ENCODE measurements at regions not wholly inside any gene's neighbourhood (a gene's known extent, or its start where the extent isn't known, plus 50 kb on each side); places are given as distances from the start of the nearest gene placed in this dataset.

- no peak overlapping the region for H3K4me3 ChIP-seq (ENCODE audit: low read depth, low read length)
- TF ChIP-seq, protein P1, sequence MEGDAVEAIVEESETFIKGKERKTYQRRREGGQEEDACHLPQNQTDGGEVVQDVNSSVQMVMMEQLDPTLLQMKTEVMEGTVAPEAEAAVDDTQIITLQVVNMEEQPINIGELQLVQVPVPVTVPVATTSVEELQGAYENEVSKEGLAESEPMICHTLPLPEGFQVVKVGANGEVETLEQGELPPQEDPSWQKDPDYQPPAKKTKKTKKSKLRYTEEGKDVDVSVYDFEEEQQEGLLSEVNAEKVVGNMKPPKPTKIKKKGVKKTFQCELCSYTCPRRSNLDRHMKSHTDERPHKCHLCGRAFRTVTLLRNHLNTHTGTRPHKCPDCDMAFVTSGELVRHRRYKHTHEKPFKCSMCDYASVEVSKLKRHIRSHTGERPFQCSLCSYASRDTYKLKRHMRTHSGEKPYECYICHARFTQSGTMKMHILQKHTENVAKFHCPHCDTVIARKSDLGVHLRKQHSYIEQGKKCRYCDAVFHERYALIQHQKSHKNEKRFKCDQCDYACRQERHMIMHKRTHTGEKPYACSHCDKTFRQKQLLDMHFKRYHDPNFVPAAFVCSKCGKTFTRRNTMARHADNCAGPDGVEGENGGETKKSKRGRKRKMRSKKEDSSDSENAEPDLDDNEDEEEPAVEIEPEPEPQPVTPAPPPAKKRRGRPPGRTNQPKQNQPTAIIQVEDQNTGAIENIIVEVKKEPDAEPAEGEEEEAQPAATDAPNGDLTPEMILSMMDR (IDR thresholded peaks at IDR 0.05; ENCODE audit: insufficient read depth, low read length), result no peak
- DNase-seq (ENCODE audit: low read depth), result no peak
These were observed 78.3 kb downstream of the ELAPOR2 start for GRCh38 chr7:86981127-86981526.

GRCh38 chr7:86980223-86980622 lies 79.2 kb downstream of the ELAPOR2 start:
- DNase-seq (ENCODE audit: low read depth), result no peak
- TF ChIP-seq, protein P1 (IDR thresholded peaks at IDR 0.05; ENCODE audit: insufficient read depth, low read length), result no peak
- no peak overlapping the region for H3K4me3 ChIP-seq (ENCODE audit: low read depth, low read length)

GRCh38 chr7:86978808-86979506 lies 80.5 kb downstream of the ELAPOR2 start:
- H3K4me3 ChIP-seq (ENCODE audit: low read depth, low read length), result no peak overlapping the region
- no peak for DNase-seq (ENCODE audit: low read depth)
- TF ChIP-seq, protein P1 (IDR thresholded peaks at IDR 0.05; ENCODE audit: insufficient read depth, low read length), result no peak

DNA sequence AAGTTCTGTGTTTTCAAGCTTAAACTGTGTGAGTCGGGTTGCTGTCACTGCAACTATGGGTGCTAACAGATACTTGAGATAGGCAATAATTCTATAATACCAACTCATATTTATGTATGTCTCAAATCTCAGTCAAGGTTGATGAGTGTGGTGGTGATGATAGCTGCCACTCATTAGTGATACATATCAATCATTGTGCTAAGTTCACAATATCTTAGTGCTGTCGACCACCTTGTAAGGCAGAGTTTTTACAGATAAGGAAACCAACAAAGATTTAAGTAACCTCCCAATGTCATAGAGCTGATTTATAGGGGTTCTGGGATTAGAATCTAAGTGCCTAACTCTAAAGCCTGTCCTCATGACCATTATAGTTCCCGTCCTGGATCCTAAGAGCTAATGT lies 82.5 kb downstream of the ELAPOR2 start:
- DNase-seq (ENCODE audit: low read depth), result no peak
- H3K4me3 ChIP-seq (ENCODE audit: low read depth, low read length), result no peak overlapping the region
- TF ChIP-seq, protein P1 (IDR thresholded peaks at IDR 0.05; ENCODE audit: insufficient read depth, low read length), result no peak

DNA sequence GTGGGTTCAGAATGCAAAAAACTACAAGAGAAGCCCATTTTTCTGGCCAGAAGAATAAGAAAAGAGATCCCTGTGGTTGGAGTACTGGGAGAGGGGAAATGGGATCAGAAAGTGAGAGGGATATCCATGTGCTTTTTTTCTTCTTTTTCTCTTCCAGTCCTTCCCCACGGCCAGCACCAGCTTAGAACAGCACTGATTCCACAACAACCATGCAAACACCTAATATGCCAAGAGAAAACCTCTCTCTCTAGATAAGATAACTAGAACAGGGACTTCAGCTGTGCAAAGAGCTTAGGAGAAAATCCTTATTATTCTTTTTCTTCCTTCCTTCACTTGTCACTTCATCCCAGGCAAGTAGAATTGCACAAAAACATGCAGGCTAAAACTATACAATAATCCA lies 83.5 kb downstream of the ELAPOR2 start:
- no peak overlapping the region for H3K4me3 ChIP-seq (ENCODE audit: low read depth, low read length)
- no peak for DNase-seq (ENCODE audit: low read depth)
- TF ChIP-seq, protein P1 (IDR thresholded peaks at IDR 0.05; ENCODE audit: insufficient read depth, low read length), result no peak

DNA sequence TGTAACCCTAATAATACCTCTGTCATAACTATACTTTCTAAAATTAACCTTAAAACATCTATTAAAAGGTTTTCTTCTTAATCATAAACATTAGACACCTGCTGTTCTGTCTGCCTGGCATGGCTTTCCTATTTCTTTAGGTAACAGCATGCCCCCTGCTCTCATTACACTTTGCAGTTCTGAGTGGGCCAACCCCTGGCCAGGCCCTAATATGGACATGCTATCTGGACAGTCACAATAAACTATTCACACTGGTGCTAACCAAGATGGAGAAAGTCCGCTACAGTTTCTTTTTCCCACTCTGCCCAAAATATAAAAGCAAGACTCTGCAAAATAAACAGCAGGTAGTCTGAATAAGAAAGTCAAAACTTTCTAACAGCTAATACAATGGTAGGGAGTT lies 84.0 kb downstream of the ELAPOR2 start:
- H3K4me3 ChIP-seq (ENCODE audit: low read depth, low read length), result no peak overlapping the region
- TF ChIP-seq, protein P1 (IDR thresholded peaks at IDR 0.05; ENCODE audit: insufficient read depth, low read length), result no peak
- DNase-seq (ENCODE audit: low read depth), result no peak

GRCh38 chr7:86972072-86972471 lies 87.4 kb downstream of the ELAPOR2 start:
- no peak overlapping the region for H3K4me3 ChIP-seq (ENCODE audit: low read depth, low read length)
- DNase-seq (ENCODE audit: low read depth), result no peak
- TF ChIP-seq, protein P1 (IDR thresholded peaks at IDR 0.05; ENCODE audit: insufficient read depth, low read length), result no peak
